HG02885 (cell line): ENCODE measurements at regions not wholly inside any gene's neighbourhood (a gene's known extent, or its start where the extent isn't known, plus 50 kb on each side); places are given as distances from the start of the nearest gene placed in this dataset.
"Not testable (repeated sequence)": the region's sequence is repeated elsewhere in the genome, so short reads cannot be mapped to it uniquely, and the experiment has no call there.

ENCODE experiments used
- ATAC-seq: cut with Tn5 transposase; IDR thresholded peaks from one replicate; pipeline ENCODE4 v1.9.1; 2021; ENCODE audit warnings: mild to moderate bottlenecking; ENCODE audit not compliant: unreplicated experiment, poor library complexity

- ATAC-seq = no peak
Measured at GRCh38 chrX:55813150-55813549, 95.6 kb downstream of the RRAGB start.

- ATAC-seq = no peak
Measured at GRCh38 chrX:55815546-55815945, 98.0 kb downstream of the RRAGB start.

GRCh38 chrX:55816023-55816422 lies 98.5 kb downstream of the RRAGB start:
- no peak for ATAC-seq

- no peak for ATAC-seq
Measured at GRCh38 chrX:55818673-55819375, 101.3 kb downstream of the RRAGB start.

GRCh38 chrX:55839485-55839884 lies 121.9 kb downstream of the RRAGB start:
- no peak for ATAC-seq

- peak; percentile 72 for ATAC-seq
Measured at GRCh38 chrX:55841962-55842752, 124.6 kb downstream of the RRAGB start.

- not testable (repeated sequence) for ATAC-seq
Measured at GRCh38 chrX:55866779-55867178, 149.2 kb downstream of the RRAGB start.

- peak; percentile 77 for ATAC-seq
Measured at GRCh38 chrX:55867181-55867651, 149.7 kb downstream of the RRAGB start.

- ATAC-seq = peak; percentile 68
Measured at GRCh38 chrX:55867708-55868107, 150.2 kb downstream of the RRAGB start.

GRCh38 chrX:55874807-55875206 lies 157.3 kb downstream of the RRAGB start:
- peak; percentile 63 for ATAC-seq

- ATAC-seq = not testable (repeated sequence)
Measured at GRCh38 chrX:55883541-55883940, 166.0 kb downstream of the RRAGB start.

- ATAC-seq = peak; percentile 76
Measured at GRCh38 chrX:55907968-55908607, 190.5 kb downstream of the RRAGB start.

GRCh38 chrX:55908661-55909212 lies 191.2 kb downstream of the RRAGB start:
- peak; percentile 58 for ATAC-seq

- ATAC-seq = peak; percentile 92
Measured at GRCh38 chrX:55919367-55920221, 202.0 kb downstream of the RRAGB start.

GRCh38 chrX:55924574-55924973 lies 207.0 kb downstream of the RRAGB start:
- ATAC-seq = no peak

GRCh38 chrX:55928529-55928928 lies 211.0 kb downstream of the RRAGB start:
- ATAC-seq = not testable (repeated sequence)
